C4-2B (cell line): ENCODE measurements at regions not wholly inside any gene's neighbourhood (a gene's known extent, or its start where the extent isn't known, plus 50 kb on each side); places are given as distances from the start of the nearest gene placed in this dataset.

Experiments used
- CTCF ChIP-seq: fragments of 450-650 bp; conservative IDR thresholded peaks from 2 replicates; pipeline ENCODE4 v1.5.1; 2017; ENCODE audit warnings: mild to moderate bottlenecking
- ZFX ChIP-seq: fragments of 450-650 bp; IDR thresholded peaks from 2 replicates; pipeline ENCODE4 v1.6.1; 2017

- no peak for TF ChIP-seq CTCF
- no peak for TF ChIP-seq ZFX
Measured at GRCh38 chr1:30506291-30507015, 216.9 kb downstream of the MATN1 start.
